K562 (cell line): ENCODE measurements at regions not wholly inside any gene's neighbourhood (a gene's known extent, or its start where the extent isn't known, plus 50 kb on each side); places are given as distances from the start of the nearest gene placed in this dataset.

Source experiments
- BRCA1 ChIP-seq, 2 experiments: fragments of 450-650 bp in 1 of 2; sonication (generic) in 1 of 2; formaldehyde crosslinking in 1 of 2; IDR thresholded peaks; 2 replicates each; pipeline versions ENCODE4 v1.5.0 to v1.6.1; 2017 to 2020; ENCODE audit warnings: mild to moderate bottlenecking in 1 of 2, missing genetic modification reagents in 1 of 2
- CBFB ChIP-seq: sonication (generic); formaldehyde crosslinking; IDR thresholded peaks from 2 replicates; pipeline ENCODE4 v1.4.0; 2020; ENCODE audit warnings: mild to moderate bottlenecking, missing genetic modification reagents
- EWSR1 ChIP-seq: fragments of 450-650 bp; IDR thresholded peaks from 2 replicates; pipeline ENCODE4 v1.6.1; 2018; ENCODE audit warnings: borderline replicate concordance, mild to moderate bottlenecking, low read depth, moderate library complexity; ENCODE audit not compliant: partially characterized antibody
- MAFF ChIP-seq: IDR thresholded peaks from 2 replicates; pipeline ENCODE4 v1.6.1; 2012; ENCODE audit warnings: low read length, improper control_type of control experiment
- MAFG ChIP-seq: fragments of 450-650 bp; conservative IDR thresholded peaks from 2 replicates; pipeline ENCODE4 v1.6.1; 2016; ENCODE audit warnings: missing genetic modification characterization, missing compliant biosample characterization
- MAFK ChIP-seq: IDR thresholded peaks from 2 replicates; pipeline ENCODE4 v1.6.1; 2011; ENCODE audit warnings: low read length, improper control_type of control experiment
- MECOM ChIP-seq: fragments of 250-450 bp; sonication (Bioruptor Pico); IDR thresholded peaks from 2 replicates; pipeline ENCODE4 v1.8.0; 2022; ENCODE audit warnings: inconsistent platforms
- MED1 ChIP-seq: sonication (generic); formaldehyde crosslinking; IDR thresholded peaks from 2 replicates; pipeline ENCODE4 v1.8.1; 2023; ENCODE audit warnings: missing genetic modification reagents, borderline replicate concordance
- NR2C2 ChIP-seq, 2 experiments: fragments of 200-800 bp in 1 of 2; sonication (Bioruptor generic) in 1 of 2; sonication (generic) in 1 of 2; formaldehyde crosslinking in 1 of 2; IDR thresholded peaks; 2 replicates each; pipeline versions ENCODE4 v1.6.1 to v1.8.0; 2016 to 2022; ENCODE audit warnings: mild to moderate bottlenecking in 1 of 2, missing compliant biosample characterization in 1 of 2, missing genetic modification characterization in 1 of 2, missing genetic modification reagents in 1 of 2
- PHF8 ChIP-seq: fragments of 200-600 bp; sonication (generic); IDR thresholded peaks from 2 replicates; pipeline ENCODE4 v1.6.1; 2012; ENCODE audit warnings: mixed run types, mild to moderate bottlenecking, inconsistent platforms, low read length, moderate library complexity, borderline replicate concordance
- SAP30 ChIP-seq: fragments of 200-600 bp; sonication (generic); IDR thresholded peaks from 2 replicates; pipeline ENCODE4 v1.6.1; 2012; ENCODE audit warnings: borderline replicate concordance, low read depth, mild to moderate bottlenecking, moderate library complexity, low read length, control low read depth, inconsistent platforms; ENCODE audit not compliant: insufficient read depth, poor library complexity, severe bottlenecking
- ZNF277 ChIP-seq: fragments of 250-450 bp; sonication (Bioruptor Pico); IDR thresholded peaks from 2 replicates; pipeline ENCODE4 v1.8.0; 2022; ENCODE audit warnings: inconsistent platforms, mild to moderate bottlenecking, moderate library complexity, borderline replicate concordance
- ZNF655 ChIP-seq: fragments of 250-450 bp; sonication (Bioruptor Pico); IDR thresholded peaks from 2 replicates; pipeline ENCODE4 v1.5.0; 2021
- ZNF778 ChIP-seq: fragments of 450-650 bp; formaldehyde crosslinking; IDR thresholded peaks from 2 replicates; pipeline ENCODE4 v1.4.0; 2020; ENCODE audit warnings: mild to moderate bottlenecking, moderate library complexity

- TF ChIP-seq MAFK (no peak), ZNF277 (CRISPR knock-in tag) (no peak), CBFB (CRISPR knock-in tag) (no peak), MECOM (no peak), EWSR1 (no peak), ZNF655 (CRISPR knock-in tag) (no peak), ZNF778 (CRISPR knock-in tag) (no peak), MAFG (tag) (peak; percentile 73), NR2C2 (CRISPR knock-in tag; IDR thresholded peaks at IDR 0.05) (no peak), NR2C2 (tag; IDR thresholded peaks at IDR 0.05) (no peak), BRCA1 (IDR thresholded peaks at IDR 0.05) (no peak), BRCA1 (CRISPR knock-in tag; IDR thresholded peaks at IDR 0.05) (no peak), SAP30 (no peak), PHF8 (no peak), MAFF (0 out of 2 replicates have a peak, but pooled peaks have one; percentile 28), MED1 (CRISPR knock-in tag) (no peak)
Measured at GRCh38 chr2:58812771-58813344, 571.7 kb upstream of the FANCL start (continued).
